SHP77 (cell line): ENCODE measurements at regions not wholly inside any gene's neighbourhood (a gene's known extent, or its start where the extent isn't known, plus 50 kb on each side); places are given as distances from the start of the nearest gene placed in this dataset.

Experiments
- DNase-seq, 2 experiments: peaks; one replicate each; lab custom pipeline; 2025; lab: John Stamatoyannopoulos, UW

DNA sequence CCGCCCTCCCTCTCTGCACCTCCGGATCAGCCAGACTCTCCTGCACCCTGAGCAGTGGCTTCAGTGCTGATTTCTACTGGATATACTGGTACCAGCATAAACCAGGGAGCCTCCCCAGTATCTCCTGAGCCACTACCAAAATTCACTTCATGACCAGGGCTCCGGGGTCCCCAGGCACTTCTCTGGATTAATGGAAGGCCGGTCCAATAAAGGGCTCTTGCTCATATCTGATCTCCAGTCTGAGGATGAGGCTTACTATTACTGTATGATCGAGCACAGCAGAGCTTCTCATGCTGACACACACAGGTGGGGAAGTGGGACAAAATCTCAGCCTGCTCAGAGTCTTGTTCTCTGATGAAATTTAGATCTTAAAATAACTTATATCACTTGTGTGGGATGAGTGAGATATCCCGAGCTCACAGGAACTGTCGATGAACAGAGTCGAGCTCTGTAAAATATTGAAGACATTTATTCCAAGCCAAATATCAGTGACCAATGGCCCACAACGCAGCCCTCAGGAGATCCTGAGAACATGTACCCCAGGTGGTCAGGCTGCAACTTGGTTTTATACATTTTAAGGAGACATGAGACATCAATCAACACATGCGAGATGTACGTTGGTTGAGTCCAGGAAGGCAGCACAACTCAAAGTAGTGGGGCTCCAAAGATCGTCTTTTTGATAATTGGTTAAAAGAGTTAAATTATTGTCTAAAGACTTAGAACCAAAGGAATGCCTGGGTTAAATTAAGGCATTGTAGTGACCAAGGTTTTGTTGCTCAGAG lies 93.0 kb upstream of the TOP3B start:
- DNase-seq, result no peak

DNA sequence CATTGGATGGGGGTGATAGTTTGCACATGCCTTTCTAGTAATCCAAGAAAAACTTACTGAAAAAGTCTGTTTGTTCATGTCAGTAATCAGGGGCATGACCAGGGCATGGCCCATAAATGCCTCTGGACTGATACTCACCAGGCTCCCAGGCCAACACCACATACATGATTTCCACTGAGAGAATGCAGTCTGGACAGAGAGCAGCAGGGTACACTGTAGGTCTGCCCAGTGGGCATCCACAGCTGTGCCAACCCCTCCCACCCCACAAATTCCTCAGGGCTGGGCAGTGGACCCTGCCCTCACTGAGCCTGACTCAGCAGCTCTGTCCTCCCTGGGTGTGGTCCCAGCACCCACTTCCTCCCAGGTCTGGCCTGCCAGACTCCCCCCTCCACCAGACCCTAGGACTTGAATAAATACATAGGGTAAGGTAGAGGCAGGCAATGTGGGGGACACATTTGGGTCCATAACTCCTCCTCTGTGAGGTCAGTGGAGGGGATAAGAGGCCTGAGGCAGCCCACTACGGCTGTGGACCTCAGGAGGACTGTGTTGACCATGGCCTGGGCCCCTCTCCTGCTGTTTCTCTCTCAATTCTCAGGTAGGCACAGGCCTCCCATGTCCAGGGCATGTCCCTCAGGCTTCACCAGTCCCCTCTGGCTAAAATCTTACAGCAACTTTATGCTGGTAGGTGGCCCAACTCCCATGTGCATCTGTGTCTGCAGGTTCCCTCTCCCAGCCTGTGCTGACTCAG lies 92.2 kb upstream of the TOP3B start:
- DNase-seq, result no peak

DNA sequence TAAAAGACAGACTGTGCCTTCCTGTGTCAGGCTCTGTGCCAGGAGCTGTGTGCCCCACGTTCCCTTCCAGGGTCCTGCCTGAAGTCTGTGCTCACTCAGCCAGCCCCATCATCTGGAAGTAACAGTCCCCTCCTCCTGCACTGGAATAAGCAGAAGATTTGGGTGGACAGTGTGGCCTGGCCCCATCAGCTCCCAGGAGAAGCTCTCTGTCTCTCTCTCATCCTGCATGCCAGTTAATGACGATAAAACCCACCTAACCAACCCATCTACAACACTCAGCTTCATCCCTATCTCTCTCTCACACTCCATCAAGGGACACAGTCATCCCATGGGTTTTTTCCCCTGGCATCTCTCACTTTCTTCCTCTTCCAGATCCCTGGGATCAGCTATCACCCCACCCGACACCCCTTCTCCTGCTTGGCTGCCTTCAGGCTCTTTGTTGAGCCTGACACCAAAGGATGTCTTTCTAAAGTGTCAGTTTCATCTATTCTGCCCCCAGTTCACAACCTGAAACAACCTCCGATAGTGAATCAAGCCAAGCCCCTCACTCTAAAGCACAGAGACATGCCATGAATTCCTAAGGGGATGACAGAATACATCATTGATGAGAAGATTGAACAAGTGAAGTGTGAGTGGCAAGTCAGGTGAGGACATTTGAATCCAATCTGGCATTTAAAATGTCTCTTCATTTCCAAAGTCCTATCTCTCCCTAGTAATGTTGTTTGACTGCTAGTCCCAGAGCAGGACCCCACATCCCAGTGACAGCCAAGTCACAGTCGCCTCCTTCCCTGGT lies 91.4 kb upstream of the TOP3B start:
- DNase-seq, result no peak

DNA sequence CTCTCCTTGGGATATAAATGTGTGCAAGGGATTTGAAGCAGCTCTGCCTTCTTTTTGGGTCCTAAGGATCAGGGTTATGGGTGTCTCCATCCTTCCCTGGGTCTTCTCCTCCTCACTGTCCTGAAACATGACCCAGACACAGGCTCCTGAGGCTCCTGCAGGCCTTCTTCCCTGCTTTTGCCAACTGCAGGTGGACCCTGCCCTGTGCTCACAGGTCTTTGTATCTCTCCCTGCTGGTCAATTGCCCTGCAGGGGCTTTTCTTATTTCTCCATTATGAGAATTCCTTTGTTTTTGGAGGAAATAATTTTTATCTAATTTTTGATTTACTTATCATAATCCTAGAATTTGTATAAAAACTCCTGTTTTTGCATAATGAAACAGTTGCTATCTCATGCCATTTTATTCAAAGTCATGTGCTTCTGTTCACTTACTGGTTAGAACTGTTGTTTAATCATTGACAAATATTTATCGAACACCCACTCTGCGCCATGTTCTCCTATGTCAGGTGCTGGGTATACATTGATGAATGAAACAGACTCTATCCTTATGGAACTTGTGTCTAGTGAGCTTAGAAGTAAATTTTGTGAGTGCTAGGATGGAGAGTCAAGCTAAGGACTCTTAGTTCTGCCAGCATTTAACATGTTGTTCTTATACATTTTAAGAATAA lies 89.7 kb upstream of the TOP3B start:
- DNase-seq, result no peak

DNA sequence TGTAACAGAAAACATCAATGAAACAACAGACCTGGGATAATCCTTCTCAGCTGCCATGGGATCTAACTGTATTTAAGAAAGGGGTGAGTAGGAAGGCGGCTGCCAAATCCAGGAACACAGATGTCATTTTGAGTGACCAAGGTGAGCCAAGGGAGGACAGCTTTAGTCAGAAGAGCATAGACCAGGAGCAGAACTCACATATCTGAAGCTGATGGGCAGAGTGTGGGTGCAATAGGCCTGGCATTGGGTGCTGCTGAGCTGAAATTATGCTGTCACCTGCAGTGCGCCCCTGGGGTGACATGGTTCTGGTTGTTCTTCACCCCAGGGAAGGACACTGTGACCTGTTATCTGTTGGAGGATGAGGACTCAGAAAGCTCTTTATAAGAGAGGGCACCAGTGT lies 88.9 kb upstream of the TOP3B start:
- no peak for DNase-seq

DNA sequence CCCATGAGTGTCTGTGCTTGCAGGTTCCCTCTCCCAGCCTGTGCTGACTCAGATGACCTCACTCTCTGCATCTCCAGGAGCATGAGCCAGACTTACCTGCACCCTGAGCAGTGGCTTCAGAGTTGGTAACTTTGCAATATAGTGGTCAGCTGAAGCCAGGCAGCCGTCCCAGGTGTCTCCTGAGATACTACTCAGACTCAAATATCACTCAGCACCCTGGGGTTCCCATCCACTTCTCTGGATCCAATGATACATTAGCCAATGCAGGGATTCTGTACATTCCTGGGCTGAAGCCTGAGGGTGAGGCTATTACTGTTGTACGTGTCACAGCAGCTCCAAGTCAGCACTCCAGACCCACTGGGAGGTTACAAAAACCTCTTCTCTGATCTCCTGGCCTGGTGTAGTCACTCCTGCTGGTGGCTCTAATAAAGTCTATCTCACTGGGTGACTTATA lies 87.8 kb upstream of the TOP3B start:
- no peak for DNase-seq

DNA sequence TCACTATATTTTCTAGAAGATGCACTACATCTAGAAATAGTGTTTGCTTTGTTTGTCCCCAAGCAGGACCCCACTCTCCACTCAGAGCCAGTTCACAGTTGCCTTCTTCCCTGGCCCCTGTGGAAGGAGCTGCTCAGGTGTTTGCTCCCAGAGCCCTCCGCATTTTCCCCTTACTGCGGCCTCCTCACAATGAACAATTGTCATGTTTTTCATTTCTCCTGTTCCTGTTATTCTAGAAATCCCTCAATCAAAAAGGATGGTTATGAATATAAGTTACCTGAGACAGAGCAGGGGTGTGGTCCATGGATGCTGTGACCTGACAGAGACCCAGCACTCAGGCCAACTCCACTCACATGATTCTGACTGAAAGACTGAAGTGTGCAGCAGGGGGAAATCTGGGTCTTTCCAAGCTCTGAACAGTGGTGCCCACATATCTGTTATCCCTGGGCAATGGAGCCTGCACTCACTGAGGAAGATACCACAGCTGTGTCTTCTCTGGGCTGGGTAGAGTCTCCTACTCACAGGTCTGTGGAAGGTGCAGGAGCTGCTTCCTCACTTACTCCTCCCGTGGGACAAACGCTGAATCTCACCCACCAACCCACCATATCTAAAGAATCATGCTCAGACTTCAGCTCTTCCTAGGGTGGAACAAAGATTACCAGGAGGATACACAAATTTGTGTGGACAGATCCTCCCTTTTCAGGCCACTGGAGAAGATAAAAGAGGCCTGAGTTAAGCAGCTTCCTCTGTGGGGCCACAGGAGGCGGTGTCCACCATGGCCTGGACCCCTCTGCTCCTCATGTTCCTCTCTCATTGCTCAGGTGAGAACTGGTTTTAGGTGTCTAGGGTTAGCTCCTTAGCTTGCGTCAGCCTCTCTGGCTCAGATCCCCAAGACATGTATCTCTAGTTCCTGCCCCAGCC lies 87.1 kb upstream of the TOP3B start:
- no peak for DNase-seq

DNA sequence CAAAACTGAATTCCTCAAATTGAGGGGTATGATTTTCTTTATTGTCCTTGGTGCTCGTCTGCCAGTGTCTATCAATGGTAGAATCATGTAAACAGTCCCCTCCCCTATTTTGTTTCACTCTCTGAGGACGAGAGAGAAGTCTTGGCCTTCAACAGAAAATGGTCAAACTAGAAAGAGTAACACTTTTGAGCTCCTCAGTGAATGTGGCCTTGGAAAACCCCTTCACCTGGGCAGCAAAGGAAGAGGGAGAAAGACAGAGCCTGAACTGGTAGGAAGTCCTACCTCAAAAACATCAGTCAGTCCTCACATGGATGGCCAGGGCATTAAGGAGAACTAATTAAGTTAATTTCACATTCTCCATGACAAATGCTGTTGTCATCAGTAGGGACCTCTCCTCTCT lies 86.1 kb upstream of the TOP3B start:
- DNase-seq, result no peak

DNA sequence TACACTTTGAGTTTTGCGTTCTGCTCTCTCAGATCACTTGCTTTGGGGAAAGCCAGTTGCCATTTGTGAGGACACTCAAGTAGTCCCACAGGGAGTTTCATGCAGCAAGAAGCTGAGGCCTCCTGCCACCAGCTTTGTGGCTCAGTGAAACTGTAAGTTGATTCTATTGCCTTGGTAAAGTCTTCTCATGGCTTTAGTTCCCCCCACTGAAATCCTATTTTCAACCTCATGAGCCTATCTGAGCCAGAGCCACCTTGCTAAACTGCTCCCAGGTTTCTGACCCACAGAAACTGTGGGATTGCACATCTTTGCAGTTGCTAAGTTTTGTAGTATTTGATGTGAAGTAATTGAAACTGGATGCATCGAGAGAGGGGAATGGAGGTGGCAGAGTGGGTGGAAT lies 85.4 kb upstream of the TOP3B start:
- DNase-seq, result no peak

DNA sequence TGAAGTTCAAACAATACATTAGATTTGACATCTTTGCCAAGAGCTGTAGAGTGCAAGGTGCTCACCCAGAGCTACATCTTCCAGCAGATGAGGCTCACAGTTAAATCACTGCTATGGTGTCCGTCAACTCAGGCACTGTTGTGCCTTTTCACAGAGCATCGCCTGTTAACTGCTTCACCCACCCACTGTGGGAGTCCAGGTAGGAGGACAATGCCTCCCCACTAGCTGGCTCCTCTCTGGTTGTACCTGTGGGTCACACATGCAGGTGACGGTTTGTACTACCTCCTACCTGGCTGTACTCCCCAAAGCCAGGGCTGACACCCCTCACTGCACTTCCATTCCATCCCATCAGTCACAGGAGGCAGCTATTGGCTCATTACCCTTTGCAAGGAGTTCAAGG lies 84.6 kb upstream of the TOP3B start:
- DNase-seq, result no peak

DNA sequence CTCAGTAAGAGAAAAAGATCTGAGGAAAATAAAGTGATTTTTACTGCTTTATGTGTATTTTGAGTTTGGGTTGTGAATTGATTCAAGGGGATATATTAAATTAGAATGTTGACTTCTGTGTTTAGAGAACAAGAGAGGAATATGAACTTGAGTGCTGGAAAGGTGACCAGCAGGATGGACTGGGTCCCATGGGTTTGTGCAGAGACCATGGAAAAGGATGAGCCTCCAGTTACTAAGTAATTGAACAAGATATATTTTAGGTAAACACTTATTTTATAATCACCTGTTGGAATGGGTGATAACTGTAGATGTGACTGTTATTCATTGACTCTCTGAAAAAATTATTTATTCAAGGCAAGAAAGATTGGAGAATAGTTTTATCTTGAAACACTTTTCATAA lies 82.0 kb upstream of the TOP3B start:
- DNase-seq, result no peak

DNA sequence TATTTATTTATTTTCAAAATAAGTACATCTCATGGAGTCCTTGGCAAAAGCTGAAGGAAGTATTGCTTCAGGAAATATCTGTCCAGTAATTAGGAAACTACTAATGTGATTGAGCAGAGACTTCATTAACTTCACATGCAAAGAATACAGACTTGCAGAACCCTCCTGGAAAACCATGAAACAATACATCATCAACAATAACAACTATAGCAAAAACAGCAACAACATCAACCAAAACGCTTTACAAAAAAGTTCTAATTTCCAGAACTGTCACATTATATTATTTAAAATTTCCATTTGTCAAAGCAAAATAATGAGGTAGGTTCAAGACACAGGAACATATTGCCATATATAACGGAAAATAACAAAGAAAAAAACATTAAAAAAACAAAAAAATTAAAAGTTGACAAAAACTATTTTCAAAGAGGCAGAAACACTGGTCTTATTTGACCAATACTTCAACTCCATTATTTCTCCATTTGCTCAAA lies 79.8 kb upstream of the TOP3B start:
- DNase-seq, result no peak

DNA sequence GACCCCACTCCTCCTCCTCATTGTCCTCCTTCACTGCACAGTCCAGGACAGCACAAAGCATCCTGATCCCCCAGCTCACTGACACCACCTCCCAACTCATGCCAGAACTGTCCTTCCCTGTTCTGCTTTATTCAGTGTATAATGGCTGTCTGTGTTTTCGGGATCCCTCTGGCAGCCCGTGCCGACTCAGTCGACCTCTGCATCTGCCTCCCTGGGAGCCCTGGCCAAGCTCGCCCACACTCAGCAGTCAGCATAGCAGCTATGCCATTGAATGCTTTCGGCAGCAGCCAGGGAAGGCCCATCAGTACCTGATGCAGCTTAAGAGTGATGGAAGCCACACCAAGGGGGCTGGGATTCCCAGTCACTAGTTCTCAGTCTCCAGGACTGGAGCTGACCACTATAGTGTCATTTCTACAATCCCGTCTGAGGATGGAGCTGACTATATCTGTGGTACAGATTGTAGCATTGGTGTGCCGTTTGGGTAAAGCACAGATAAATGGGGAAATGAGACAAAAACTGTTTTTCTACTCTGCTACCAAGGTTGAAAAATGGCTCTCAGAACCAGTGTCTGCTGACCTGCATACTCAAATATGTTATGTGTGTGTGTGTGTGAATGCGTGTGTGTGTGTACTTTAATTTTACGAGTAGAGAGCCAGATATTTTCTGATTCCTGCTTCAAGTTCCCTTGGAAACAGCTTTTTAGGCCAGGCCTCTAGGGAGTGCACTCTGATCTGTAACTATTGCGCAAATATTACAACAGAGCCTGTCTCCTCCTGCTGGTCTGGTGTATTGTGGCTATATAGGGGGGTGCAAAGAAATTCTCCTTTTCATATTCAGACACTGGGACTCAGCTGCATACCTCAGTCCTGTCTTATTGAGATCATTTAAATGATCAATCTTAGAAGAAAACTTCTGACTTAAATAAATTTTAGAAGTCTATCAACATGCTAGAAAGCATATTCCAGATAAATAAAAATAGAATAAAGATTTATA lies 78.8 kb upstream of the TOP3B start:
- no peak for DNase-seq

DNA sequence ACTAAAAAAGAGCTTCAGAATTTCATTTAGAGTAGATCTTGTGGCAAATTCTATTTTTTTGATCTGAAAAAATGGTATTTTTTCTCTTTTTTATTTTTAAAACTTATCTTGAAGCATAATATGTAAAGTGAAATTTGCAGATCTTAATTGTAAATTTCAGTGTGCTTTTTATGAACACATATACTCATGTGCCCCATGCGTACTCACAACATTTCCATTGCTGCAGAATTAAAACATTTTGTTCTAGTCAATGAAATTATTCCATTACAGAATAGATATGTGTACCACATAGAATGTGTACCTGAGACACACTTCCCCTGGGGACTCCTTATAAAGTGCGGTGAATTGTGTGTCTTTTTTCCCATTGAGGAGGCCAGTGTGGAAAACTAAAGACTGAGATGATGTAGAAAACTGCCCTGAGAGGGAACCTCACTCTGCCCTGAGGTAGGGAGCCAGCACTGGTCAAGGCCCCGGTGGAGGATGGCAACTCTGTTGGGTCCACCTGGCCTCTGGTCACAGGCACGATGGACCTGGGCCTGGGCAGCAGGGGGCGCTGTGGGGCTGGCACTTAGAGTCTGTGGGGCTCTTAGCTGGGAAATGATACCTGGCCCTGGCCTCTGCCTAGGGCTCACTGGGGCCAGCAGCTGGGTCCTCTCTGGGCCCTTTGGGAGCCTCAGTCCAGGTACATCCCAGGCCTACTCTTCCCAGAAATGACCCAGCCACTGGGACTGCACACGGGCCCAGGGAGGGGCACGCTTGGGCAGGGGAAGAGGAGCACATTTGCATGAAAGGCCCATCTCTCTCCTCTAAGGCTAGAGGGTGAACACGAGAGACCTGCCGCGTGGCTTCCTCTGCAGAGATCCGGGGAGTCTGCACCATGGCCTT lies 77.9 kb upstream of the TOP3B start:
- peak; percentile 18 to 46 for DNase-seq

DNA sequence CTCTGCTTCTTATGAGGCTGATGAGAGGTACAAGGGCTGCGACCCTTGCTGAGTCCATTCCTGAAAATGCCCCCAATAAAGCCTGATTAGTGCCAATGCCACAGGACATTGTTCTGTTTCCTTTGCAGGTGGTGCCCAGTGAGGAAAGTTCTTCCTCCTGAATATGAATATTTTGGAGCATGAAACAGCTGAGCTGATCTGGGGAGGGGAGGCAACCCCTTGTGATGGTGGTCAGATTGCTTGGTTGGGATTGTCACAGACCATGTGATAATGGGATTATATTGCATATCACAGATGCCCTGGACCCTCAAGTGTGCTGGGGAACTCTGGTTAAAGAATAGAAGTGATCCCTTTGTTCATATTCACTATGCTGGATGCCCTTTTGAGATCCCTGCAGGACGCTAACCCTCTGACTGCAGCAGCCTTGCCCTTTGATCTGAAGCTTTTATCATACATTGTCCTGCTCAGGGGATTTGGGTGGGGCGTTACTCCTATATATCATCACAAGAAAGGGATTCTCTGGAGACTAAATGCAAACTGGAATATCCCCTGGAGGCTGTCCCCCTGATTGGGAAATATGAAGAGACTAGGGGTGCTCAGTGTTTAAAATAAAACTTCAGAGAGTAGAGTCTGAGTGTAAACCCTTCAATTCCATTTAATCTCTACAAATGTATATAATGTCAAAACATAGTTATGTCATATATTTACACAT lies 76.9 kb upstream of the TOP3B start:
- no peak for DNase-seq

DNA sequence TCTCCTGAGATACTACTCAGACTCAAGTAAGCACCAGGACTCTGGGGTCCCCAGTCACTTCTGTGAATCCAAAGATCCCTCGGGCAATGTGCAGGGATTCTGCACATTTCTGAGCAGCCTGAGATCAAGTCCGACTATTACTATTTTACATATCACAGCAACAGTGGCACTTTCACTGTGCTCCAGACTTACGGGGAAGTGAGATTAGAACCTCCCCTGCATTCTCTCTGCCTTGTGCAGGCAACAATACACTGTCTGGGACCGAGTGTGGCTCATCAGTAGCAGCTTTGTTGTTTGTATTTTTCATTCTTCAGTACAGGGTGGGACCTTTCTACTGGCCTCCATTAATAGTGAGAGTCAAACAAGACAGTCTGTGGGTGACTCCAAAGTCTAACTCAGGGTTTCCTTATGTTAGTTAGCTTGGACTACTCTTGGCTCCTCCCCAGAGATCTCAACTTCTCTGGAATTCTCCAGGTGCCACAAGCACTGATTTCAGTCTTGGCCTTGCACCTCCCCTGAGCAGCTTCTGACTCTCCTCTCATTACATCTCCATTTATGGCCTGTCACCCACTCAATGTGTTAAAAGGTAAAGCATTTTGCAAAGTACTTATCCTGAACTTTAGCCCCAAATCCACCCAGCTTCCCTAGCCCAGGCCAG lies 76.2 kb upstream of the TOP3B start:
- no peak for DNase-seq

DNA sequence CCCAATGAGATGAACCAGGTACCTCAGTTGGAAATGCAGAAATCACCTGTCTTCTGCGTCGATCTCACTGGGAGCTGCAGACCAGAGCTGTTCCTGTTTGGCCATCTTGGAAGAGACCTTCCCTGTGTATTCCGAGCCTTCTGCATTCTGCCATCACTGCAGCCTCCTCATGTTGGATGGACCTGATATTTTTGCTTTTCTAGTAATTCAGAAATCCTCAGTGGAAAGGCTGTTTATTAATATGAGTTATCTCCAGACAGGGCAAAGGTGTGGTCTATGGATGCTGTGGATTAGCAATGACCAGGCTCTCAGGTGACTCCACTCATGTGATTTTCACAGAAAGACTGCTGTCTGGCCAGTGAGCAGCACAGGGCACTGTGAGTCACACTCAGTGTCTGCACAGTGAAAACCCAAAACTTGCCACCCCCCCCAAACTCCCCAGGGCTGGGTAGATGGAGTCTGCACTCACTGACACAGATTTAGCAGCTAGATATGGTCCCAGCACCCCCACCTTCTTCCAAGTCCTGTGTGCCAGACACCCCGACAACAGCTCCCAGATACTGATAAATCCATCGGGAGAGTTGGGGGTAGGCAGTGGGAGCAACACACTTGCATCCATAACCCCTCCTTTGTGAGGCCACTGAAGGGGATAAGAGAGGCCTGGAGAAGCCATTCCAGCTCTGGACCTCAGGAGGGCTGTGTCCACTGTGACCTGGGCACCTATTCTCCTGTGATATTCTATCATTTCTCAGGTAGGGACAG lies 75.2 kb upstream of the TOP3B start:
- DNase-seq, result no peak
